ENCODE measurements at regions not wholly inside any gene's neighbourhood (a gene's known extent, or its start where the extent isn't known, plus 50 kb on each side); places are given as distances from the start of the nearest gene placed in this dataset.

DNA sequence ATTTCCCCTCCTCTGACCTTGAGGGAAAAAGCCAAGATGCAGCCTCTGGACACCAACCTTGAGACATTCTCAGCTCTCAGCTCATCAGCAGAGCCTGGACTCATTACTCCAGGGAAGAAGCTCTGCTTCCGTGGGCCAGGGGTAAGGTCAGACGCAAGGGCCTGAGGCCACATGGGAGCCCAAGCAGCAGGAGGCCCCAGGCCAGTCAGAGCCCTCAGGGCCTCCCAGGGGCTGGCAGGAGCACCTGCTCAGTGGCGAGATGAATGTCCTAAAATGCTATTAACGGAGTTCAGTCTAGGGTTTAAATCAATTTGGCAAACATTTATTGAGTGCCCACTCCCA, 208.6 kb downstream of the ERMARD start:
- WGBS, 2 donors, result 96 to 97% methylated on average over 4 of the region's 4 CpGs

DNA sequence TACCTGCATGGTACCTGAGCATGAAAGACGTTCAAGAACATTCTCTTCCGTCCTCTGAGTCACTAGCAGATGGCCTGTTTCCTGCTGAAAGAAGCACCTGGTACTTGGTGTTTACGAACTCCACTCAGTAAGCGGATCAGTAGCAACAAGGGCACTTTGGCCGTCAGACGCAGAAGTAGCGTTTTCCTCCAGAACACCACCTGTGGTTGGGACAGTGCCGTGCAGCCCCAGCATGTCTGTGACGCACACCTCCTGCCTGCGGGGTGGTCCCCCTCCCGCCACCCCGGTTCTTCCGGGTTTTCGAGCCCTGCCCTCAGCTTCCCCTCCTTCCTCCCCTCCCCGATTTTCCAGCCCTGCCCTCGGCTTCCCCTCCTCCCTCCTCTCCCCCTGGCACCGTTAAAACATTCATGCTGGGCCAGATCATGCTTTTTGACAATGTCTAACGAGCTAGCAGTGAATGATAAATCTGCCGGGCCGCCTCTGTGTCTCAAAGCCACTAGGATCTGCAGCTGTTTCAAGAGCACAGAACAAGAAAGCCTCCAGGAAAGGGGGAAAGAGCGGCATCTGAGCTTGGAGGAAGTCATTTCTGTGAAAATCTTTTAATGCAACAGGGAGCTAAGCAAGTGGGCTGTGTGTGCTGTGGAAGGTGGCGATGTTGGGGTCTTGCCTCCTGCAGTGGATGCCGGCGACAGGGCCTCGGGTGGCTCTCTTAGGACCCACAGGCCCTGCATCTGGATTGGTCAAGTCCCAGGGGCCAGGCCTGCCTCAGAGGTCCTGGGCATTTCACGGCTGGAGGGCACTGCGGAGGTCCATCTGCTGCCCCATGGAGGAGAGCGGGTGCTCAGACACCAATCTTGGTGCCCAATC, 207.9 kb downstream of the ERMARD start:
- H3K4me3 ChIP-seq, result no peak overlapping the region
- DNase-seq, result no peak
- H3K36me3 ChIP-seq (ENCODE audit: low read depth, missing control alignments), result no peaks in the 10 kb centered on the region
- H3K27ac ChIP-seq, result no peak overlapping the region
- WGBS, 2 donors, result 74 to 82% methylated on average over 26 to 28 of the region's 28 CpGs
- no peaks in the 10 kb centered on the region for H3K9me3 ChIP-seq
- TF ChIP-seq, protein P1, sequence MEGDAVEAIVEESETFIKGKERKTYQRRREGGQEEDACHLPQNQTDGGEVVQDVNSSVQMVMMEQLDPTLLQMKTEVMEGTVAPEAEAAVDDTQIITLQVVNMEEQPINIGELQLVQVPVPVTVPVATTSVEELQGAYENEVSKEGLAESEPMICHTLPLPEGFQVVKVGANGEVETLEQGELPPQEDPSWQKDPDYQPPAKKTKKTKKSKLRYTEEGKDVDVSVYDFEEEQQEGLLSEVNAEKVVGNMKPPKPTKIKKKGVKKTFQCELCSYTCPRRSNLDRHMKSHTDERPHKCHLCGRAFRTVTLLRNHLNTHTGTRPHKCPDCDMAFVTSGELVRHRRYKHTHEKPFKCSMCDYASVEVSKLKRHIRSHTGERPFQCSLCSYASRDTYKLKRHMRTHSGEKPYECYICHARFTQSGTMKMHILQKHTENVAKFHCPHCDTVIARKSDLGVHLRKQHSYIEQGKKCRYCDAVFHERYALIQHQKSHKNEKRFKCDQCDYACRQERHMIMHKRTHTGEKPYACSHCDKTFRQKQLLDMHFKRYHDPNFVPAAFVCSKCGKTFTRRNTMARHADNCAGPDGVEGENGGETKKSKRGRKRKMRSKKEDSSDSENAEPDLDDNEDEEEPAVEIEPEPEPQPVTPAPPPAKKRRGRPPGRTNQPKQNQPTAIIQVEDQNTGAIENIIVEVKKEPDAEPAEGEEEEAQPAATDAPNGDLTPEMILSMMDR (IDR thresholded peaks at IDR 0.05), result no peak
- TF ChIP-seq POLR2A (IDR thresholded peaks at IDR 0.05), result no peak
- H3K27me3 ChIP-seq, result no peaks in the 10 kb centered on the region
- H3K4me1 ChIP-seq, result no peaks in the 10 kb centered on the region
- intact Hi-C loops (cut with DNase I; ENCODE audit: low total_unique reads), result no loop called here

More for the DNA sequence above, 208.6 kb downstream of the ERMARD start:
- Histone ChIP-seq H3K27ac (no peak overlapping the region), H3K4me1 (no peaks in the 10 kb centered on the region), H3K9me3 (no peaks in the 10 kb centered on the region), H3K4me3 (no peak overlapping the region), H3K27me3 (no peaks in the 10 kb centered on the region), H3K36me3 (ENCODE audit: low read depth, missing control alignments) (no peaks in the 10 kb centered on the region)
- no peak for DNase-seq
- intact Hi-C loops (cut with DNase I; ENCODE audit: low total_unique reads), result no loop called here
- TF ChIP-seq, protein P1 (IDR thresholded peaks at IDR 0.05), result no peak
- no peak for TF ChIP-seq POLR2A (IDR thresholded peaks at IDR 0.05)

DNA sequence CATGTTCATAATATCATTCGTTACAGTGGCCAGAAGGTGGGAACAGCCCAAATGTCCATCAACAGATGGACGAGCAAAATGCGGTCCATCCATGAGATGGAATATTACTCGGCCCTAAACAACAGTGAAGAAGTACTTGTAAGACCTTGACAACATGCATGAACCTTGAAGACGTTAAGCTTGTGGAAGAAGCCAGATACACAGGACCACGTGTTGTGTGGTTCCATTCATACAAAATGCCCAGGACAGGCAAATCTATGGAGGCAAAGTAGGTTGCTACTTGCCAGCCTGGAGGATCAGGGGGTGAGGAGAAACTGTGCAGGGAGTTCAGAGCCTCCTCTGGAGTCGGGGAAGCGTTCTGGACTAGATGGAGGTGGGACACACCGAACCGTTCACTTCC, 207.1 kb downstream of the ERMARD start:
- no peak for TF ChIP-seq POLR2A (IDR thresholded peaks at IDR 0.05)
- TF ChIP-seq, protein P1 (IDR thresholded peaks at IDR 0.05), result no peak
- DNase-seq, result no peak
- no peak overlapping the region for H3K4me3 ChIP-seq

DNA sequence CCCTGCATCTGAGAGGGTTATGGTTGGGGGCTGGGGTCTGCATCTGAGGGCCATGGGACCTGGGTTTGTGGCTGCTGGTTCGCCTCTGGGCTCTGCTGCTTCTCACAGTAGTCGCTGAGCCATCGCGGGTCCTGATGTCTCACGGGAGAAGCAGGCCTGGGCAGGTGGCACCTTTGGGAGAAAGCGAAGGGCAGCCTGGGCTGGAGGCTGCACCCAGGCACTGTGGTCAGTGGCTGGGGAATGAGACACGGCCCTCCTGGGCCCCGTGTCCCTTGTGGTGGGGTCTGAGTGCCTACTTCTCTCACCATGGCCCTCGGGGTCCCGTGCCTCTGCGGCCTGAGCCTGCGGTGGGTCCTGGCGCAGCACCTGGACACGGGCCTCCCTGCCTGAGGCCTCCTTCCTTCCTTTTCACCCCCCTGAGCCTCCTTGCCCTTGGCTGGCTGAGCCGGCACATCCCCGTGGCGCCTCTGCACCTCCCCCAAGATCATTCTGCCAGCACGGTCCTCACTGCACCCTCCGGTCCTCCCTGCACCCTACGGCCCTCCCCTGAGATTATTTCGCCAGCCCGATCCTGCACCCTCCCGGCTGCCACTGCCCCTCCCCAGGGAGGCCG, 206.0 kb downstream of the ERMARD start:
- Histone ChIP-seq H3K27me3 (no peaks in the 10 kb centered on the region), H3K36me3 (ENCODE audit: low read depth, missing control alignments) (no peaks in the 10 kb centered on the region), H3K27ac (no peak overlapping the region), H3K4me3 (no peak overlapping the region), H3K4me1 (no peaks in the 10 kb centered on the region), H3K9me3 (no peaks in the 10 kb centered on the region)
- intact Hi-C loops (cut with DNase I; ENCODE audit: low total_unique reads), result no loop called here
- no peak for TF ChIP-seq POLR2A (IDR thresholded peaks at IDR 0.05)
- TF ChIP-seq, protein P1 (IDR thresholded peaks at IDR 0.05), result no peak
- DNase-seq, result no peak
- 86 to 89% methylated on average over 13 to 24 of the region's 24 CpGs for WGBS, 2 donors

More for the DNA sequence above, 207.1 kb downstream of the ERMARD start:
- WGBS, 2 donors, result 97% methylated on average over 10 of the region's 10 CpGs
- Histone ChIP-seq H3K27ac (no peak overlapping the region), H3K9me3 (no peaks in the 10 kb centered on the region), H3K36me3 (ENCODE audit: low read depth, missing control alignments) (no peaks in the 10 kb centered on the region), H3K4me1 (no peaks in the 10 kb centered on the region), H3K27me3 (no peaks in the 10 kb centered on the region)
- intact Hi-C loops (cut with DNase I; ENCODE audit: low total_unique reads), result no loop called here

Data from testis (tissue), 2 donors.